ENCODE measurements at regions not wholly inside any gene's neighbourhood (a gene's known extent, or its start where the extent isn't known, plus 50 kb on each side); places are given as distances from the start of the nearest gene placed in this dataset.

DNA sequence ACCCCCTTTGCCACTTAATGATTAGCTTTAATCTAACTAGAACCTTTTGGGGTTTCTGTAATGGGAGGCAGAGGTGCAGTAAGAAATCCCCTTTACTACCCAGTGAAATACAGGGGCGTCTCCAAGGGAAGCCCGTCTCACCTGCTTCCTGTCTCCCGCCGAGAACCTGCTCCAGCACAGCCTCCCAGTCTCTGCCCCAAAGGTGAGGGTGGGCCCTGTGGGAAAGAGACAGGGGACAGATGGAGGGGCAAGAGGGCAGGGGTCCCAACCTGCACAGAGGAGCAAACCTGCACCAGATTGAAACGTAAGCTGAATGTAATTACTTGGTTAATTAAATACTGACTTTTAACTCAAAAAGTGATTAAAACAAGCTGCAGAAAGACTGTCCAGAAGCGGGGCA lies 474.2 kb upstream of the SULF2 start:
- Mint-ChIP-seq H3K9me3 (peaks cover 4 to 7% of the 10 kb centered on the region in 2 donors), H3K27ac (no peak overlapping the region), H3K27me3 (peaks cover 14 to 22% of the 10 kb centered on the region in 2 donors), H3K4me1 (no peaks in the 10 kb centered on the region), H3K4me3 (no peak overlapping the region), H3K36me3 (peaks cover 0 to 2% of the 10 kb centered on the region in 2 donors)
- no peak for DNase-seq
- ATAC-seq (replicated peaks) = no peak

DNA sequence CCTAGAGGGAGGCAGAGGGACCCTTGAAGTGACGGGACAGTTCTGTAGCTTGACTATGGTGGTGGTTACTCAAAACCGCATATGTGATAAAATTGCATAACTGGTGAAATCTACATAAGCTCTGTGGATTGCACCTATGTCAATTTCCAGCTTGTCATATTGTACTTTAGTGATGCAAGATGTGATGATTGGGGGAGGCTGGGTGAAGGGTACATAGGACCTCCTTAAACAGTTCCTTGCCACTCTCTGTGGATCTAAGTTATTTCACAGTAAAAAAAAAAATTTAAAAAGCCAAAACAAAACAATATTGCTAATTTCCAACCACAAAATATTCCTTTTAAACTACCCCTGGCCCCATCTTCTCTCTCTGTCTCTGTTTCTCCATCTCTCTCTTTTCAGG lies 472.6 kb upstream of the SULF2 start:
- peaks cover 0 to 2% of the 10 kb centered on the region in 2 donors for H3K36me3 Mint-ChIP-seq
- no peak overlapping the region for H3K4me3 Mint-ChIP-seq
- no peak overlapping the region for H3K27ac Mint-ChIP-seq
- ATAC-seq (replicated peaks) = no peak
- H3K4me1 Mint-ChIP-seq = no peaks in the 10 kb centered on the region
- H3K27me3 Mint-ChIP-seq = peaks cover 20 to 26% of the 10 kb centered on the region in 2 donors
- peaks cover 4 to 7% of the 10 kb centered on the region in 2 donors for H3K9me3 Mint-ChIP-seq
- no peak for DNase-seq

DNA sequence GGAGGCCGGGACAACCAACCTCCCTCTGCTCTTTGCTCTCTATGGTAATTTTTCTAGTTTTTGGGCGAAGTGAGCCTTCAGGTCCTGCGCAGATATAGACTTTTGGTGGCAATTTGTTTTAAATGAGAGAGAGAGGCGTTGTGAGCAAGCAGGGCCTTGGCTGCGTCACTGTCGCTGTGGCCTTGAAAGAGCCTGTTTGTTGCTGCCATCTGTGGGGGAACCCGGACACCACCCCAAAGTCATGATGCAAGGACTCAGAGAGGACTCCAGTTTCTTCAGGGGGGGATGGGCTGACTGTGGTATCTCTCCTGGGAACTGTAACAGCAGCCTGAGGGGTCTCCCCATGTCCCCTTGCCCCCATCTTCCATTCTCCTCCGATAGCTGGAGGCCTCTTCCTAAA lies 462.7 kb upstream of the SULF2 start:
- Mint-ChIP-seq H3K4me1 (no peaks in the 10 kb centered on the region), H3K27me3 (peaks cover 12 to 25% of the 10 kb centered on the region in 2 donors), H3K36me3 (no peaks in the 10 kb centered on the region), H3K9me3 (peaks cover 0 to 2% of the 10 kb centered on the region in 2 donors), H3K4me3 (no peak overlapping the region), H3K27ac (no peak overlapping the region)
- DNase-seq = no peak
- no peak for ATAC-seq (replicated peaks)

DNA sequence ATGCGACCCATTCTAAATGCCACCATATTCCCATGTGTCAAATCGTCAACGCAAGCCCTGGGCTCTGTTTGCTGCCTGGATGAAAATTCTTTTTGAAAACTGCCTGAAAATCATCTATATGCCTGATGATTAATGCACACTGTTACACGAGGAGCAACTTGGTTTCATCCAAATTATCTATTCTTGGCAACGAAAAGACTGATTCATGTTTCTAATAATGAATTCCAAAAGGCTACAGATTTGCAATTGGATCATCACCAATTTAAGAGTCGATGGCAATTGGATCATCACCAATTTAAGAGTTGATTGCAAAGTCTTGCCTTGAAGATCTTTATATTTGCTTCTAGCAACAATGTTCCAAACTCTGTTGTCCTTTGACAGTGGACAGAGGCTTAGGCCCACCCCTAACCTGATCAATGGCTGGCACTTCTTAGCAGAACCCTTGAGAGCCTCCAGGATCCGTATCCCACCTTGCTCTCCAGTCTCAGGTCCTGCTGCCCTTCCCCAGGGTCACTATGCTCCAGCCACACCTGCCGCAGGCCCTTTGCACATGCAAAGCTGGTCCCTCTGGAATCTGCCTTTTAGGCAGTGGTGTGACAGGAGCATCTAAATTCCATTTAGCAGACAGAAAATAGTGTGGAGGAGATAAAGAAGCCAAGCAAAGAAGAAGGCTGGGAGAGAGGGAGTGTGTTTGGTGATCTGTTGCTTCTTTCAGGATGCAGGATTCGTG lies 460.9 kb upstream of the SULF2 start:
- Mint-ChIP-seq H3K9me3 (no peaks in the 10 kb centered on the region), H3K4me1 (no peaks in the 10 kb centered on the region), H3K27me3 (peaks cover 11 to 20% of the 10 kb centered on the region in 2 donors), H3K36me3 (no peaks in the 10 kb centered on the region), H3K4me3 (no peak overlapping the region), H3K27ac (no peak overlapping the region)
- ATAC-seq (replicated peaks) (no peak), DNase-seq (no peak)

DNA sequence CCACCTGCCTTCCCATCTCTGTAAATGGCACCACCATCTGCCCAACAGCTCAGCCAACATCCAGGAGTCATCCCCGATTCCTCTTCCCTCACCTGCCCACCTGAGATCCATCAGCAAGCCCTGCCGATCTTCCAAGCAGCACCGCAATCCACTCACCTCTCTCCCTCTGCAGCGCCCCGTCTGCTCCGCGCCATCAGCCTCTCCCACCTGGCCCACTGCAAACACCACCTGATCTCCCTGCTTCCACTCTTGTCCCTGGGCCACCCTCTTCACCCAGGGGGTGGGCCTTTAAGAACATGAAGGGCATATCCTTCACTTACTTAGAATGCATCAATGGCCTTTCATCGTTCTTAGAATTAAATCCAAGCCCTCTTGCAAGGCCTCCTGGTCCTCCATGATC lies 457.3 kb upstream of the SULF2 start:
- no peak overlapping the region for H3K27ac Mint-ChIP-seq
- ATAC-seq (replicated peaks) (no peak), DNase-seq (no peak)
- no peaks in the 10 kb centered on the region for H3K36me3 Mint-ChIP-seq
- H3K4me3 Mint-ChIP-seq = no peak overlapping the region
- no peaks in the 10 kb centered on the region for H3K9me3 Mint-ChIP-seq
- H3K27me3 Mint-ChIP-seq = peaks cover 15 to 20% of the 10 kb centered on the region in 2 donors
- H3K4me1 Mint-ChIP-seq = no peaks in the 10 kb centered on the region

DNA sequence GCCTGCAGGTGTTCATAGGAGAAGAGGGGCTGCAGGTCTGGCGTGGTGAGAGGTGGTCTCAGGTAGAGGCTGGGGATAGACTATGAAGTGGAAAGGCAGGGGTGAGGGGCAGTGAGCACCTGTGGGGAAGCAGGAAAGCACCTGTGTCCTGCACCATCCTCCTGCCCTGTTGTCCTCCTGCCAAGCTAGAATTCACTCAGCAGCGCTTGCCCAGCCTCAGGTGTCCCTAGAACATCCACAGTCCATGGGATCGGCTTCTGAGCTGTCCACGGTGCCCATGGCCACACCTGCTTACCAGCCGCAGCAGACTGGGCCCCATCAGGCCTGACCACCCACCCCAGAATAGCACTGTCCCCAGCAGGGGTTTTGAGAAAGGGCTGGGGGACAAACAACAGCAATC lies 456.2 kb upstream of the SULF2 start:
- Mint-ChIP-seq H3K27me3 (peaks cover 15 to 21% of the 10 kb centered on the region in 2 donors), H3K27ac (no peak overlapping the region), H3K4me3 (no peak overlapping the region), H3K36me3 (no peaks in the 10 kb centered on the region), H3K4me1 (no peaks in the 10 kb centered on the region), H3K9me3 (no peaks in the 10 kb centered on the region)
- DNase-seq = no peak
- ATAC-seq (replicated peaks) = no peak

DNA sequence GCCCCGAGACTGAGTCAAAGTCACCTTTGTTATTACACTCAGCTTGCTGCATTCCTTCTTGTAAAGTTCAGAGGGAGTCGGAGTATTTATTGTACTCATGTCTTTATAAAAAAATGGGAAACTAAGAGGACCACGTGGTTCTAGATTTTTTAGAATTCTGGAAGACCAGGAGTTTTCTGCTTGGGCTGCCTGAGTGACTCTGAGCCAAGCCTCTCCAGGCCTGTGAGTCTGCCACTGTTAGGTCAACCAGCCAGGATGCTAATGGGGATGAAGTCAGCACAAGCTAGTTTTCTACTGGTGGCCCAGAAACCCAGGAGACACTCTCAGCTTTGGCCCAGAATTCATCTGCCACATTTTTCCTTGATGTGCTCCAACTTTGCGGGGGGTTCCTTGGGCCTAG lies 453.5 kb upstream of the SULF2 start:
- H3K36me3 Mint-ChIP-seq = no peaks in the 10 kb centered on the region
- no peak for ATAC-seq (replicated peaks)
- H3K27ac Mint-ChIP-seq = no peak overlapping the region
- H3K4me3 Mint-ChIP-seq = no peak overlapping the region
- no peaks in the 10 kb centered on the region for H3K9me3 Mint-ChIP-seq
- no peak for DNase-seq
- H3K4me1 Mint-ChIP-seq = no peaks in the 10 kb centered on the region
- H3K27me3 Mint-ChIP-seq = peaks cover 10 to 19% of the 10 kb centered on the region in 2 donors

DNA sequence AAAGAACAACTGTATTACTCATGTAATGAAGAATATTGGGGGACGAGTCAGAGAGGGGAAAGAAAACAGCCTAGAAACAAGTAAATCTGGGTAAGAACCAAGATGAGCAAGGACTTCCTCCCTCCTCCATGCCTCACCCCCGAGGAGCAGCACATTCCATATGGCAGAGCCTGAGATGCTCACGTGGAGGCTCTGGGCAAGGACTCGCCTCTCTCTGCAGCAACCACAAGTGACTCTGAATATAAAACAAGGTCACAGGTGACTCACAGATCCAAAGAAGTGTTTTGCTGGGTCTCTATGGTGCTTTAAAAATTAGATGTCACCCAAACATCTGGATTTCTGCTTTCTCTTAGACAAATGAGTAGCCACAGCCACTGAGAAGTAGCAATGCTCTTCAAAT lies 453.0 kb upstream of the SULF2 start:
- H3K4me3 Mint-ChIP-seq = no peak overlapping the region
- DNase-seq (no peak), ATAC-seq (replicated peaks) (no peak)
- H3K36me3 Mint-ChIP-seq = no peaks in the 10 kb centered on the region
- no peaks in the 10 kb centered on the region for H3K9me3 Mint-ChIP-seq
- peaks cover 10 to 19% of the 10 kb centered on the region in 2 donors for H3K27me3 Mint-ChIP-seq
- no peaks in the 10 kb centered on the region for H3K4me1 Mint-ChIP-seq
- H3K27ac Mint-ChIP-seq = no peak overlapping the region

DNA sequence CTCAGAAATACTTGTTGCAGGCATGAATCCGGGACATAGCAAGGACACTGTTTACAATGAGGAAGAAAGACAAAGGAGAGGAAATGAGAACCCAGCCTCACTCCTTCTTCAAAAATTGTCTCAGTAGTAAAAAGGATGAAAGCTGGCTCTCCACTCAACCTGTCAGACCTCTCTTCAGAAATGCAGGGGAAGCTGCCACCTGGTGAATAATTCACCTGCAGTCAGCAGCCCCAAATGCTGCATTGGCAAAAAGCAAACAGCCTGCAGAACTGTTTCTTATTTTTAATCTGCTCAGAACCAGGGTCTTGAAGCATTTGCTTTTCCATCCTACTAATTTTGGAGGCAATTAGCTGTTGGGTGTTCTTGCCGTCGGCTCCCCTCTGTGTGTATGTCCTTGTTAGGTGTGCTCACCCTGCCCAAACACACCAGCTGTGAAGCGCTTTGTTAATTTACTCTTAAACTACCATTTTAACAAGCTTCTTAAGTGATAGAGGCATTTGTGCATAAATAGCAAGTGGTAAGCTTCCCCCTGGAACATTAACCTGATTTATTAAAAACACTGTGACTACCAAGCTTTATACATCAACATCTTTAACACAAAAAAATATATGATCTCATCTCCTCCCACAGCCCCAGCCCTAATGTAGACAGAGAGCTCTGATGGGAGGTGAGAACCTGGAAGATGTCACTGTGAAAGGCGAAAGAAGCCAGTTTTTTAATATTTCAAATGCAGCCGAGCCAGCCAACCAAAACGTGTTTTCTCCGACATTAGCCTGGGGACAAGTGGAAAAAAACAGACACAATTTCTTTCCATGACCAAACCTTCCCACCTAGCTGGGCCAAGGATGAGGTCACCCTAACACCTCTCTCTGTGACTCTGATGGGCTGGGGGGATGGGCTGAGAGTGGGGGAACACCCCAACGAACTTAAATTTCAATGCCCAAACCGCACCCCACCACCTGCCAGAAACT lies 451.0 kb upstream of the SULF2 start:
- DNase-seq = no peak
- Mint-ChIP-seq H3K27ac (no peak overlapping the region), H3K27me3 (peaks cover 21 to 27% of the 10 kb centered on the region in 2 donors), H3K9me3 (peaks cover 9 to 17% of the 10 kb centered on the region in 2 donors), H3K4me1 (peaks cover 0 to 3% of the 10 kb centered on the region in 2 donors), H3K4me3 (no peak overlapping the region), H3K36me3 (peaks cover 0 to 6% of the 10 kb centered on the region in 2 donors)
- no peak for ATAC-seq (replicated peaks)

DNA sequence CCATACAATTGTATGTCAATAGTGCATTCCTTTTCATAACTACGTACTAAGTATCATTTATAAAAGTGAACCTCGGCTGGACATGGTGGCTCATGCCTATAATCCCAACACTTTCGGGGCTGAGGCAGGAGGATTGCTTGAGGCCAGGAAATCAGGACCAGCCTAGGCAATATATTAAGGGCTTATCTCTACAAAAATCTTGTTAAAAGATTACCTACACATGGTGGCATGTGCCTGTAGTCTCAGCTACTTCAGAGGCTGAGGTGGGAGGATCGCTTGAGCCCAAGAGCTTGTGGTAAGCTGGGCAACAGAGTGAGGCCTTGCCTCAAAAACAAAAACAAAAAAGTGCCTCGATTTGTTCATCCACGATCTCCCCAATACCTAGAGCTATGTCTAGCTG lies 449.7 kb upstream of the SULF2 start:
- Mint-ChIP-seq H3K27ac (no peak overlapping the region), H3K36me3 (peaks cover 0 to 12% of the 10 kb centered on the region in 2 donors), H3K27me3 (peaks cover 26 to 30% of the 10 kb centered on the region in 2 donors), H3K4me3 (no peak overlapping the region), H3K9me3 (peaks cover 14 to 23% of the 10 kb centered on the region in 2 donors), H3K4me1 (peaks cover 0 to 3% of the 10 kb centered on the region in 2 donors)
- no peak for DNase-seq
- ATAC-seq (replicated peaks) = no peak

DNA sequence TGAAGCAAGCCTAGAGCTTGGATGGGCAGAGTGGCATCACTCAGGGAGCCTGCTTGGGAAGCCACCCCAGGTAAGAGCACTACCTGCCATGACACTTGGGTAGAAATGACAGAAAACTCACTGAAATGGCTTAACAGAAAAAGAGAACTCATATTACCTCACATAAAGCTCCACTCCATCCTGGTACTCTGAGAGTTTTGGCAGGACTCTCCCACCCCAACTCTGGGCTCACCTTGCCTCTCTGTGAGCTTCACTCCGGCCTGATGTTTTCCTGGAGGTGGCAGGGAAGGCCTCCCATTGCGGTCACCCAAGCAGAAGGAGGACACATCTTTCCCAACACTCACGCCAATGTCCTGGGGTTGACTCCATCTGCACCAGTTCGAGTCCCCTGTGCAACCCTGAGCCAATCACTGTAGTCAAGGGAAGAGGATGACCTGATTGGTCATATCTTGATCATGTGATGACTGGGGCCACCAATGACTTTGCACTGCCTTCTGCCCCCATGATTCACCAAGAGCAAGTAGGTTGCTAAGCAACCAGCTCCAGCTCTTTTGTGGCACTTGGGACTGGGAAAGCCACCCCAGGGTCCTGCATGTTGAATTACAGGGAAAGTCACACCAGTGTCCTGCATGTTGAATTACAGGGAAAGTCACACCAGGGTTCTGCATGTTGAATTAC lies 446.1 kb upstream of the SULF2 start:
- Mint-ChIP-seq H3K36me3 (peaks cover 4 to 15% of the 10 kb centered on the region in 2 donors), H3K27ac (no peak overlapping the region), H3K4me1 (peaks cover 0 to 3% of the 10 kb centered on the region in 2 donors), H3K4me3 (no peak overlapping the region), H3K27me3 (peaks cover 23 to 24% of the 10 kb centered on the region in 2 donors), H3K9me3 (peaks cover 22 to 35% of the 10 kb centered on the region in 2 donors)
- DNase-seq = no peak
- no peak for ATAC-seq (replicated peaks)

DNA sequence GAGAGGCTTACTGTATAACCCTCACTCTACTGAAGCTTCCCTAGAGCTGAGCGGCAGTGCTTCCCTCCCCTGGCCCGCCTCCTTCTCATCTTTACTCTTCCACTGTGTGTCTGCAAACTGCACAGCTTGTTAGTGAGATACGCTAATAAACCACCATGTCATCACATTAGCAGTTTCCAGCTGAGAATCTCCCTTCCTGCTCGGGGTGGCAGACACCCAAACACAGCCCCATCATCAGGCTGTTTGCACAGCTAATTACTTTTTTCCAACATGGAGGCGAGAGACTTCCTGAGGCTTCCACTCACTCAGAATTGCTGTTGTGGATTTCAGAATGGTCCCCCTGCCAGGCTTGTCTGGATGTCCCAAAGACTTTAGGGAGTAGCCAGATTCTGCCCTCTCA lies 444.9 kb upstream of the SULF2 start:
- no peak overlapping the region for H3K4me3 Mint-ChIP-seq
- H3K27ac Mint-ChIP-seq = no peak overlapping the region
- peaks cover 4 to 15% of the 10 kb centered on the region in 2 donors for H3K36me3 Mint-ChIP-seq
- peaks cover 22 to 35% of the 10 kb centered on the region in 2 donors for H3K9me3 Mint-ChIP-seq
- ATAC-seq (replicated peaks) (no peak), DNase-seq (no peak)
- peaks cover 0 to 3% of the 10 kb centered on the region in 2 donors for H3K4me1 Mint-ChIP-seq
- peaks cover 27 to 31% of the 10 kb centered on the region in 2 donors for H3K27me3 Mint-ChIP-seq

DNA sequence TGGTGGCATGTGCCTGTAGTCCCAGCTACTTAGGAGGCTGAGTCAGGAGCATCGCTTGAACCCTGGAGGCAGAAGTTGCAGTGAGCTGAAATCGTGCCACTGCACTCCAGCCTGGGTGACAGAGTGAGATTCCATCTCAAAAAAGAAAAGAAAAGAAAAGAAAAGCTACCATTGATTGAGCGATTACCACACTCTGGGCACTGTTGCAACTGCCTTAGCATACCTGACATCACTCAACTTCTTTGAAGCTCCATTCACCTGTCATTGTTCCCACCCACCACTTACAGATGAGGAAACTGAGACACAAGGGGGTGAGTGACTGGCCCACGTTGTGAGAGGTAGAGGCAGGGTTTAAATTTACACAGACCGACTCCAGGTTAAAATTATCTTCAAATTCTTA lies 442.1 kb upstream of the SULF2 start:
- Mint-ChIP-seq H3K4me1 (no peaks in the 10 kb centered on the region), H3K36me3 (peaks cover 4 to 13% of the 10 kb centered on the region in 2 donors), H3K9me3 (peaks cover 21 to 29% of the 10 kb centered on the region in 2 donors), H3K27ac (no peak overlapping the region), H3K4me3 (no peak overlapping the region), H3K27me3 (peaks cover 40 to 43% of the 10 kb centered on the region in 2 donors)
- DNase-seq = no peak
- no peak for ATAC-seq (replicated peaks)

DNA sequence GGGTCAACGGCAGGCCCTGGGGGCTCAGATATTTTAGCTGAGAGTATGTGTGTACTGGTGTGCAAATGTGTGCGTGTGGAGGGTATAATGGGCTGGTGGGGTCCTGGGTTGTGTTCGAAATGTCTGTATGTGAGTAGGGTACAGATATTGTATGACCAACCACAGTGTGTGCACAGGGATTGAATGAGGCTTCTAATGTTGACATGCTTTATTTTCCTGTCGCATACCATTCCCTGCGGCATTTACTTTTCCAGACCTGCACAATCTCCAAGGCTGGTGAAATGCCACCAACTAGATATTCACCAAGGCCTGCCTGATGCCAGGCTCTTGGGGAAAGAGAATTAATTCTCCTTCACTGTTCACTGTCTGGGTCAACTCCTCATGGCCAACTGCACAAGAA lies 441.4 kb upstream of the SULF2 start:
- peaks cover 20 to 22% of the 10 kb centered on the region in 2 donors for H3K9me3 Mint-ChIP-seq
- no peak overlapping the region for H3K4me3 Mint-ChIP-seq
- no peak for DNase-seq
- no peak overlapping the region for H3K27ac Mint-ChIP-seq
- no peaks in the 10 kb centered on the region for H3K4me1 Mint-ChIP-seq
- peaks cover 33 to 37% of the 10 kb centered on the region in 2 donors for H3K27me3 Mint-ChIP-seq
- ATAC-seq (replicated peaks) = no peak
- H3K36me3 Mint-ChIP-seq = peaks cover 4 to 13% of the 10 kb centered on the region in 2 donors

All from stimulated activated naive B cell treated with anti-CD40 and anti-IgM and Interleukin-4, amounts not matched to agents 10 μg/mL and 1 μg/mL and 100 μg/mL, for 72 hours (primary cell).